Activated T-helper 2 cell treated with anti-CD3 and anti-CD28 coated beads, Interferon-gamma antibody, Interleukin-2, Interleukin-4, amounts not matched to agents 10 μg/mL and 5 μg/mL and 100 μg/mL, durations not matched to agents 14 hours and 24 hours and 36 hours (primary cell): ENCODE measurements at regions not wholly inside any gene's neighbourhood (a gene's known extent, or its start where the extent isn't known, plus 50 kb on each side); places are given as distances from the start of the nearest gene placed in this dataset.
"Not testable (repeated sequence)": the region's sequence is repeated elsewhere in the genome, so short reads cannot be mapped to it uniquely, and the experiment has no call there.

ENCODE experiments used
- DNase-seq: peaks from one replicate; pipeline ENCODE4 v3.0.0; 2021; ENCODE audit warnings: low spot score
- H3K27ac Mint-ChIP-seq: one replicate; pipeline ENCODE4 v1.8.0; 2021; ENCODE audit warnings: mixed read lengths
- H3K27me3 Mint-ChIP-seq: one replicate; pipeline ENCODE4 v1.8.0; 2021; ENCODE audit warnings: low read depth, mixed read lengths
- H3K36me3 Mint-ChIP-seq: one replicate; pipeline ENCODE4 v1.8.0; 2021; ENCODE audit warnings: low read depth, mixed read lengths
- H3K4me1 Mint-ChIP-seq: one replicate; pipeline ENCODE4 v1.8.0; 2021; ENCODE audit warnings: low read depth, mixed read lengths
- H3K4me3 Mint-ChIP-seq: one replicate; pipeline ENCODE4 v1.8.0; 2021; ENCODE audit warnings: low read depth, mild to moderate bottlenecking, moderate library complexity, mixed read lengths
- H3K9me3 Mint-ChIP-seq: one replicate; pipeline ENCODE4 v1.8.0; 2021; ENCODE audit warnings: mixed read lengths
- intact Hi-C: fragments of 100-400 bp; cut with micrococcal nuclease; formaldehyde crosslinking; loops from one replicate; pipeline ENCODE4 v1.15.1; 2023

DNA sequence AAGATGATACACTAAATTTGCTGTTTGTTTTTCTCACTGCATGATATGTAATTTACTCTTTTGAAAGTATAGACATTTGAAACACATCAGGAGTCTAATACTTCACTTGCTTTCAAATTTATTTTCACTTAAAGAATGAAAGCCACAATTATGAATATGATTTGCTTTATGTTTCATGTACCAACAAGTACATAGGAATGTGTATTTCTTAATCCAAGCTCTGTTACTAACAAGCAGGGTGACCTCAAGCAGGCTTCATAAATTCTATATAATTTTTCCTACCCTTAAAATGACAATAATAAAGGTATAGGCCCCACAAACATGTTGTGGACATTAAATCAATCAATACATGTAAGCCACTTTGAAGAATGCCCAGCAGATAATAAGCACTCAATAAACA is 170.2 kb upstream of the P2RY1 start:
- Mint-ChIP-seq H3K36me3 (no peaks in the 10 kb centered on the region), H3K27ac (no peak overlapping the region), H3K27me3 (peaks cover 6% of the 10 kb centered on the region), H3K9me3 (peaks cover 17% of the 10 kb centered on the region), H3K4me1 (no peaks in the 10 kb centered on the region), H3K4me3 (no peak overlapping the region)
- intact Hi-C loops, result no loop called here
- DNase-seq, result no peak

GRCh38 chr3:152667267-152667666 is 167.7 kb upstream of the P2RY1 start:
- H3K4me1 Mint-ChIP-seq, result peaks cover 7% of the 10 kb centered on the region
- no peaks in the 10 kb centered on the region for H3K36me3 Mint-ChIP-seq
- H3K4me3 Mint-ChIP-seq, result no peak overlapping the region
- H3K9me3 Mint-ChIP-seq, result peaks cover 2% of the 10 kb centered on the region
- no peak for DNase-seq
- no peak overlapping the region for H3K27ac Mint-ChIP-seq
- intact Hi-C loops, result no loop called here
- peaks cover 19% of the 10 kb centered on the region for H3K27me3 Mint-ChIP-seq

DNA sequence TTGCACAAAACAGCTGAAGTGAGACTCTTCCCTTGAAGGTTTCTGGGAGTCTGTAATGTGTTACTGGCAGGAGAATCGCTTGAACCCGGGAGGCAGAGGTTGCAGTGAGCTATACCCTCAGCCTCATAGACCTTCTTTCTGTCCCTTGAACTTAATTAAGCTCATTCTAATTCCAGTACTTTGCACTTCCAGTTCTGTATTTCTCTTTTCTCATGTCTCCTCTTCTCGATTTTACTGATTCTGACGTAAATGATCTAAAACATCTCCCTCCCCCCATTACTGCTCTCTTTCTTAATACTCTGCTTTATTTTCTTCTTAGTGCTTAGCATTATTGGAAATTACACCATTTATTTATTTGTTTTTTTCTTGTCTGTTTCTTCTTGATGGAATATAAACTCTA is 165.4 kb upstream of the P2RY1 start:
- peaks cover 25% of the 10 kb centered on the region for H3K27me3 Mint-ChIP-seq
- no peak overlapping the region for H3K27ac Mint-ChIP-seq
- H3K36me3 Mint-ChIP-seq, result no peaks in the 10 kb centered on the region
- intact Hi-C loops, result no loop called here
- peaks cover 7% of the 10 kb centered on the region for H3K4me1 Mint-ChIP-seq
- H3K9me3 Mint-ChIP-seq, result no peaks in the 10 kb centered on the region
- no peak overlapping the region for H3K4me3 Mint-ChIP-seq
- no peak for DNase-seq

GRCh38 chr3:152671446-152672319 is 163.2 kb upstream of the P2RY1 start:
- DNase-seq, result no peak
- H3K27me3 Mint-ChIP-seq, result peaks cover 26% of the 10 kb centered on the region
- peaks cover 7% of the 10 kb centered on the region for H3K4me1 Mint-ChIP-seq
- no peaks in the 10 kb centered on the region for H3K9me3 Mint-ChIP-seq
- H3K27ac Mint-ChIP-seq, result no peak overlapping the region
- intact Hi-C loops, result no loop called here
- no peaks in the 10 kb centered on the region for H3K36me3 Mint-ChIP-seq
- no peak overlapping the region for H3K4me3 Mint-ChIP-seq

- Mint-ChIP-seq H3K36me3 (no peaks in the 10 kb centered on the region), H3K9me3 (no peaks in the 10 kb centered on the region), H3K27me3 (peaks cover 26% of the 10 kb centered on the region), H3K4me1 (peaks cover 7% of the 10 kb centered on the region), H3K27ac (no peak overlapping the region), H3K4me3 (no peak overlapping the region)
- intact Hi-C loops, result no loop called here
- DNase-seq, result no peak
Observed at GRCh38 chr3:152672320-152672649, 162.6 kb upstream of the P2RY1 start.

DNA sequence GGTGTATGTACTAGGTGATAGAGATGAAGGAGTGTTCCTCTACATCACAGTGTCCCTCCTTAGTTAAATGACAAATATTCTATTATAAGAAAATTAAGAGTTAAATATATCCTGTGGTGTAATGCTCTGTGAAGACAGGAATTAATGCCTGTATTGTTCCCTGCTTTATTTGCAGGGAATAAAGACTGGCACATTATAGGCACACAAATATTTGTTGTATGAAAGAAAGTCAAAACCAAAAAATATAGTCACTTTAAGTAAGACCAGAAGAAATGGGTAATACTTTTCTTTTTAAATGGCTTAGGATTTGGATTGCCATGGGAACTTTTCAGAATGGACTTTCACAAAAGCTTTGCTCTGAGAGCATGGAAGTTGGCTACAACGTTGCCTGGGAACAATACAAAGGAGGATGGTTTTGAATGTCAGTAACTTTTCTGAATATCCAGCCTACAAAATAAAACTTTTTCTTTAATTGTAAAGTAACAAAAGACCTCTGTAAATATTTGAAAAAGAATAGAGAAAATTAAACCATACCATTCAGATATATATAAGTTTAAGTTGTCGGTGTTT is 158.0 kb upstream of the P2RY1 start:
- H3K27ac Mint-ChIP-seq, result no peak overlapping the region

GRCh38 chr3:152677491-152677890 is 157.4 kb upstream of the P2RY1 start:
- Mint-ChIP-seq H3K36me3 (no peaks in the 10 kb centered on the region), H3K4me1 (no peaks in the 10 kb centered on the region), H3K27me3 (peaks cover 13% of the 10 kb centered on the region), H3K9me3 (no peaks in the 10 kb centered on the region), H3K4me3 (no peak overlapping the region), H3K27ac (no peak overlapping the region)
- no peak for DNase-seq
- intact Hi-C loops, result no loop called here

More for the DNA sequence above, 158.0 kb upstream of the P2RY1 start:
- no peak for DNase-seq
- Mint-ChIP-seq H3K4me3 (no peak overlapping the region), H3K9me3 (no peaks in the 10 kb centered on the region), H3K4me1 (peaks cover 3% of the 10 kb centered on the region), H3K27me3 (peaks cover 17% of the 10 kb centered on the region), H3K36me3 (no peaks in the 10 kb centered on the region)
- intact Hi-C loops, result no loop called here

DNA sequence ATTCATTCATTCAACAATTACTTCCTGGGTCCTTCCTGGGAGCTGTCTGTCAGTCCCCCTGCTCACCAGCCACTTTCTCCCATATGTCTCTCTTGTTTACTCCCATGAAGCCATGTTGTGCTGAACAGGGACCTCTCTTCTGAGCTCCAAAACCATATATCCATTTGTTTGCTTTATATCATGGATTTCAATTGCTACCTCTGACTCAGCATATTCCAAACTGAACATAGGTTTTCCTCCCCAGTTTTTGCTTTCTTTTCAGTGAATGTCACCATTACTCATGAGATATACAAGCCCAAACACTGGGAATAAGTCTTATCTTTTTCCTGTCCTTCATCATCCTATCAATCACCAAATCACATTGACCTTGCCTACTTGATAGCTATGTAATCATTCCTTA is 152.5 kb upstream of the P2RY1 start:
- intact Hi-C loops, result no loop called here
- H3K27me3 Mint-ChIP-seq, result peaks cover 6% of the 10 kb centered on the region
- no peak overlapping the region for H3K27ac Mint-ChIP-seq

DNA sequence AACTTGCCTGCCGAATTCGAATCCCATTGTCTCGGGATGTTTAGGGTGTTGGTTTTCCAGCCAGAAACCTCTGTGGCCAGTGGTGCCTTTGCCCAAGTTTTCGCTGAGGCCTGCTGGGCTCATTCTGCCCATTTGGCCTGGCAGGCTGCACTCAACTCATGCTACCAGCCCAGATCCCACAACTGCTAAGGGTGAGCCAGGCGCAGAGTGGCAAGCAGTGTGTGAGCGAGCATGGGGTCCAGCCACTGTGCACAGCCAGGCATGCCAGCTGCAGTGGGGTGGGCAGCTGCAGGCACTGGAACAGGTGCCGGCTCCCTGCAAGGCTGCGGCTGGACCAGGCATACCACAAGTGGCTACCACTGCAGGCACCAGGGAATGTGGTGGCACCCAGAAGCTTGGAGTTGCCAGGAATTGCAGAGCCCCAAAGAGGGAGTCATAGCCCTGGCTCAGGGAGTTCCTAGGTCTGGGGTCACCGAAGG is 151.4 kb upstream of the P2RY1 start:
- Mint-ChIP-seq H3K9me3 (no peaks in the 10 kb centered on the region), H3K27me3 (peaks cover 3% of the 10 kb centered on the region), H3K36me3 (no peaks in the 10 kb centered on the region), H3K27ac (no peak overlapping the region), H3K4me3 (no peak overlapping the region), H3K4me1 (no peaks in the 10 kb centered on the region)
- intact Hi-C loops, result no loop called here
- DNase-seq, result no peak

More for the DNA sequence above, 152.5 kb upstream of the P2RY1 start:
- Mint-ChIP-seq H3K4me1 (no peaks in the 10 kb centered on the region), H3K4me3 (no peak overlapping the region), H3K9me3 (no peaks in the 10 kb centered on the region), H3K36me3 (no peaks in the 10 kb centered on the region)
- DNase-seq, result no peak

- H3K27me3 Mint-ChIP-seq, result peaks cover 3% of the 10 kb centered on the region
- no peaks in the 10 kb centered on the region for H3K36me3 Mint-ChIP-seq
- no peak overlapping the region for H3K4me3 Mint-ChIP-seq
- no peak overlapping the region for H3K27ac Mint-ChIP-seq
- DNase-seq, result no peak
- intact Hi-C loops, result no loop called here
- no peaks in the 10 kb centered on the region for H3K4me1 Mint-ChIP-seq
- peaks cover 3% of the 10 kb centered on the region for H3K9me3 Mint-ChIP-seq
Observed at GRCh38 chr3:152684279-152684678, 150.7 kb upstream of the P2RY1 start.

DNA sequence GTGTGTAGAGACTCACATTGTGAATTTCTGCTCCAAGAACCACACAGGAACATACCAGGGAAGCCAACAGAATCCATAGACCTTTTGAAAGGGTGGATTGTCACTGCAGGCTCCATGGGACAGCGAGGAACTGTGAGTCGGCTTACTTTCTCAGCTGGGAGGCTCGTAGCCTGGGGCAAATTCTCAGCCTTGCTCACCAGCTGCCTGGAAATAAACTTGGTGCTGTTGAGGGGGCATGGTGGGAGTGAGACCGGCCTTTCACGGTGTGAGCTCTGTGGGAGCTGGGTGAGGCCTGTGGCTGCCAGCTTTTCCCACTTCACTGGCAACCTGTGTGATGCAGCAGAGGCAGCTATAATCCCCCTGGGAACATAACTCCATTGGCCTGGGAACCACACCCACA is 146.6 kb upstream of the P2RY1 start:
- peaks cover 9% of the 10 kb centered on the region for H3K36me3 Mint-ChIP-seq
- H3K4me3 Mint-ChIP-seq, result no peak overlapping the region
- H3K27me3 Mint-ChIP-seq, result no peaks in the 10 kb centered on the region

DNA sequence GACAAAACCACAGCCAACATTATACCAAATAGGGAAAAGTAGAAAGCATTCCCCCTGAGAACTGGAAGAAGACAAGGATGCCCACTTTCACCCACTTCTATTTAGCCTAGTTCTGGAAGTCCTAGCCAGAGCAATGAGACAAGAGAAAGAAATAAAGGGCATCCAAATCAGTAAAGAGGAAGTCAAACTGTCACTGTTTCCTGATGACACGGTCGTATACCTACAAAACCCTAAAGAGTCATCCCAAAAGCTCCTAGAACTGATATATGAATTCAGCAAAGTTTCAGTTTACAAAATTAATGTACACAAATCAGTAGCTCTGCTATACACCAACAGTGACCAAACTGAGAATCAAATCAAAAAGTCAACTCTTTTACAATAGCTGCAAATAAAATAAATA is 142.6 kb upstream of the P2RY1 start:
- H3K27ac Mint-ChIP-seq, H3K27me3 Mint-ChIP-seq, DNase-seq, H3K36me3 Mint-ChIP-seq, H3K4me3 Mint-ChIP-seq: not testable (repeated sequence)
- H3K4me1 Mint-ChIP-seq, result peaks cover 27% of the 10 kb centered on the region
- intact Hi-C loops, result loop anchor here (2.0 to 10.0 kb wide), 7 partner anchors 446 to 1475 kb away; no protein-coding TSS in a partner anchor
- peaks cover 30% of the 10 kb centered on the region for H3K9me3 Mint-ChIP-seq

More for the DNA sequence above, 146.6 kb upstream of the P2RY1 start:
- H3K27ac Mint-ChIP-seq, result no peak overlapping the region
- H3K4me1 Mint-ChIP-seq, result peaks cover 22% of the 10 kb centered on the region
- peaks cover 30% of the 10 kb centered on the region for H3K9me3 Mint-ChIP-seq
- intact Hi-C loops, result no loop called here
- no peak for DNase-seq

- Mint-ChIP-seq H3K27ac (peak overlapping the region; percentile 28), H3K4me1 (peaks cover 27% of the 10 kb centered on the region), H3K9me3 (peaks cover 30% of the 10 kb centered on the region)
- not testable (repeated sequence) for H3K36me3 Mint-ChIP-seq, H3K4me3 Mint-ChIP-seq, DNase-seq, H3K27me3 Mint-ChIP-seq
- intact Hi-C loops, result loop anchor here (1.0 to 10.0 kb wide), 8 partner anchors 44 to 1476 kb away; no protein-coding TSS in a partner anchor
Observed at GRCh38 chr3:152693521-152694250, 141.2 kb upstream of the P2RY1 start.
